Superior temporal gyrus (tissue), 1 donor: ENCODE measurements at regions not wholly inside any gene's neighbourhood (a gene's known extent, or its start where the extent isn't known, plus 50 kb on each side); places are given as distances from the start of the nearest gene placed in this dataset.
A peak's percentile ranks its signal among the peaks of the same experiment; 100 is the strongest.

Experiments
- DNase-seq: peaks from one replicate; pipeline ENCODE4 v3.0.0-alpha.2; 2016; ENCODE audit errors: extremely low spot score

DNA sequence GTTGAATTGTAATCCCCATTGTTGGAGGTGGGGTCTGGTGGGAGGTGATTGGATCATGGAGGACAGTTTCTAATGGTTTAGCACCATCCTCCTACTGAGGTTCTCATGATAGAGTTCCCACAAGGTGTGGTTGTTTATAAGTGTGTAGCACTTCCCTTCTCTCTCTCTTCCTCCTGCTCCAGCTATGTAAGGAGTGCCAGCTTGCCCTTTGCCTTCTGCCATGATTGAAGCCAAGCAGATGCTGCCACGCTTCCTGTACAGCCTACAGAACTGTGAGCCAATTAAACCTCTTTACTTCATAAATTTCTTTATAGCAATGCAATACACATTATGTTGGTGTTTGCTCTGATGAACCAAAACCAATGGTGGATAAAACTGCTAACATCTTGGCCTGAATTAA is 238.2 kb downstream of the EFNB2 start:
- no peak for DNase-seq

DNA sequence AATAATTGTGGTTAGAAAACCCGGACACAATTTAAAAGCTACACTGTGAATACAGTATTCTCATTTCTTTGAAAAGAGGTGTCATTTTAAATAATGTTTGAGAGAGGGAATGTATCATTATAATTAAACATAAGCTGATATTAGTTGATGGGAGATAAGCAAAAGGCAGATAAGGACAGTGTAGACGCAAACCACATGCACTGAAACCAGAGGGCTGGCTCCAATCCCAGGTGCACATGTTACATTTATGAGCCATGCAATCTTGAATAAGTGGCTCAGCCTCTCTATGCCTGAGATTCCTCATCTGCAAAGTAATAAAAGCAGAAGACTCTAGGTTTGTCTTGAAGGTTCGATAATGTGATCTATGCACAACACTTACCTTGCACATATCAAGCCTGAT is 238.7 kb downstream of the EFNB2 start:
- no peak for DNase-seq

DNA sequence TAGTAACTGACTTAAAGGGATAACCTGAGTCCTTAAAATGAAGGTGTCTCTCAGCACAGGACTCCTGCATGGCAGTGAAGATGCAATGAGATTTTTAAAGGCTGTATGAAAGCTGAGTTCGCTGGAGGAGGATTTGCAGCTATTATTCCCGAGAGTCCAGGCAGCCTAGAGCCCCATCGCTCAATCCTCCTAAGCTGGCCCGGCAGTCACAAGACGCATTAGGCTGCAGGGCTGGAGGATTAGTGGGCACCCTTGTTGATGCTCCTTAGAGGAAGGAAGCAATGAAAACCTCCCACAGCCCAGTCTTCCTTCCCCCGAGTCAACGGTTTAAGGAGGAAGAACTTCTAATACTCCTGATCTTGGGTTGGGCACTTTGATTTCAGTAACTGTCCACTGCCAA is 239.5 kb downstream of the EFNB2 start:
- no peak for DNase-seq

DNA sequence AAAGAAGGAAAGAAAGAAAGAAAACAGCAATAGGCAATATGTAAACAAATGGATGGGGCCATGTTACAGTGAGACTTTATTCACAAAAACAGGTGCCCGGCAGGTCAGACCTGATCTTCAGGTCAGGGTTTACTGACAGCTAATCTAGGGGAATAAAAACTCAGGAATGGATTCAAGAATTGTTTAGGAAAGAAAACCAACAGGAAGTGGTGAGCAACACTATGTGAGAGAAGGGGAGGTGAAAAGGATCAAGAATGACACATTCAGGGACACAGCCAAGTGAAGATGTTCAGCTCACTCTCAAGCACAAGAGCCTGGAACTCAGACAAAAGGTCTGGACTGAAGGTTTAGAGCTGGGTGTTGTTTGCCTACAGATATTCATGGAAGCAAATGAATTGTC is 244.5 kb downstream of the EFNB2 start:
- no peak for DNase-seq

DNA sequence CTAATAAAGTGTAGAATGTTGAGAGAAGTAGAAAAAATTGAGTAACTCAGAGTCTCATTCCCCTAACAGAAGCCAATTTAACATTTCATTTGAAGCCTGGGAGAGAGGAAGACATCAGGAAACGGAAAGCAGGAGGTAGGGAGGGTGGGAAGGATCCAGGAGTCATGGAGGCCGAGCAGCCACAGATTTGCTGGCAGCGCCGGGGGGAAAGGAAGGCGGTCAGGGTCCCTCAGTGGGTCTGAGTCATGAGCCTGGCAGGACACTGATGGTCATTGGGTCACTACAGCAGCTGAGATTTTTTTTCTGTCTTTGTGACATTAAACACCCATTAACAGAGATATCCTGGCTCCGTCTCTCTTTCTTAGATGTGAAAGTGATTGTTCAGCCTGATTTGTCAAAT is 248.1 kb downstream of the EFNB2 start:
- no peak for DNase-seq

DNA sequence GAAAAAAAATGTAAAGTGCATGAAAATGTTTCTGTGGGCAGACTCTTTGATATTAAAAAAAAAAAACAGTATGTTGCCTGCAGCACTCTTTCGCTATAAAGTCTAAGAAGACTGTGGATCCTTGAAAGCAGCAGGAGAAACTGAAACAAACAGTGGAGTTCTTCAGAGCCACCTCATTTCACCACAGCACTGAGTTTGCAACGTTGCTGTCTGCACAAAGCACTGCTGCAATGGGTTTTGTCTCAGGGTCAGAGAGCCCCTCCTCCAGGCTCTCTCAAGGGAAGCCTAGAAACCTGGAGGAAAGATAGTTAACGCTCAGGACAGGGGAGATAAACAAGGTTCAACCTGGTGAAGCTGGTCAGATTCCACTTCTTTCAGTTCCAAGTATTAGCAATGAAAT is 248.7 kb downstream of the EFNB2 start:
- DNase-seq: no peak

DNA sequence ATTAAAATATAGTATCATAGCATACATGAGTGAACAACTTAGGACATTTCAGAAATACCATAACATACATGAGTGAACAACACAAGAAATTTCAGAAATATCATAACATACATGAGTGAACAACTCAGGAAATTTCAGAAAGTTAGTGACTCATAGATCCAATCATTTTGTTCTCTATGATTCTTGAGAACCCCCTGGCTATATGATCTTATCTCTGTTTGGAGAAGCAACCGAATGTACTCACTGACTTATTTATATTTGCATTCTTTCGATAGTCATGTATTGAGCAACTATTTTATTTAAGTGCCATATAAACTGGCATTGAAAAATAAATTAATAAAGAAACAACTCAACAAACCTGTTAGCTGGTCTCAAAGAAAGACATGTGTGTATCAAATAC is 251.1 kb downstream of the EFNB2 start:
- no peak for DNase-seq

DNA sequence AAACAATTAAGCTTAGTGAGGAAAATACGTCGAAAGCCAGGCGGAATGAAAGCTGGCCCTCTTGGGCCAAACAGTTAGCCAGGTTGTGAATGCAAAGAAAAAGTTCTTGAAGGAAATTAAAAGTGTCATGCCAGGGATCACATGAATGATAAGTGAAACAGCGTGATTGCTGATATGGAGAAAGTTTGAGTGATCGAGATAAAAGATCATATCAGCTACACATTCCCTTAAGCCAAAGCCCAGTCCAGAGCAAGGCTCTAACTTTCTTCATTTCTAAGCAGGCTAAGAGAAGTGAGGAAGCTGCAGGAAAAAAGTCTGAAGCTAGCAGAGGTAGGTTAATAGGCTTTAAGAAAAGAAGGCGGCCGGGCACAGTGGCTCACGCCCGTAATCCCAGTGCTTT is 254.0 kb downstream of the EFNB2 start:
- DNase-seq: no peak

DNA sequence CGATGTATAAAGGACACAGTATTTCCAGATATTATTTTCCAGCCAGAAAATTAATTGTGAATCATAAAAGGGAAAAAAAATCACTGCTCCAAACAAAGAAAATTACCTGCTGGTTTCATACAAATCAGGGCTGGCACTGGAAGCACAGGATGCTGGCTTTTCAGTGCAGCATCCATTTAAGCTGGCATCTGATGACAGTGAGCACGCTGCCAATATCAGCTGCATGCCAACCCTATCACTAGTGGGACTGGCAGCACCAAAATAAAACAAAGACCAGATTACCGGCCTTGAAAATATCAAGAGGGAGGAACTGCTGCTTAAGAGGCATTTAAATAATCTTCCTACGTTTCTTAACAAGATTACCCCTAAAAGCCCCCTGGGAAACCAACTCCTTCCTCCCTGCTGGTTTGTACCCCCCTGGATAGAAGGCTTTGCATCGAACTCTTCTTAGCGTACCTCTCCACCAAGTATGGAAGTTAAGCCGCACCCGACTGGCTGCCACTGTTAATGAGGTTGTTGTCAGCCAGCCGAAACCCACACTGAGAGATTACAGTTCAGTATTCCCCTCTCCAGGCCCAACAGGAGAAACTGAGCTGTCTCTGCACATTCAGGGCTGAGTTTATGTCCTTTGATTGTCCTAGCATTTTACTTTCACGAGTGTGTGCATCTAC is 257.8 kb downstream of the EFNB2 start:
- DNase-seq: peak; percentile 31

DNA sequence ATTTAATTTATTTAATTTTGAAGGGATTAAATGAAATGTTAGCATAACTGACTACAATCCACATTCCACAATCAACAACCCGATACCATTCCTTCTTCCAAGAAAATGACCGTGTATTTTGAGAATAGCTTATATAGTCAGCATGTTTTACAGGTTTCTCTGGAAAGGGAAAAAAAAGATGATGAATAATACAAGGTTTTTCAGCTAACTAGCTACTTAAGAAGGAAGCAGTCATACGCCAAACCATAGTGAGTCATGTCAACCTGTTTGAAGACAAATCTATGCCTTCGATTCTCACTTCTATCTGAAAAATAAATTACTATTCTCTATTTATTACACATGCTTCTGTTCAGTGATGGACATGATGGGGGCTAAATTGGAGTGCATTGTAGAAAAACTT is 258.6 kb downstream of the EFNB2 start:
- no peak for DNase-seq

DNA sequence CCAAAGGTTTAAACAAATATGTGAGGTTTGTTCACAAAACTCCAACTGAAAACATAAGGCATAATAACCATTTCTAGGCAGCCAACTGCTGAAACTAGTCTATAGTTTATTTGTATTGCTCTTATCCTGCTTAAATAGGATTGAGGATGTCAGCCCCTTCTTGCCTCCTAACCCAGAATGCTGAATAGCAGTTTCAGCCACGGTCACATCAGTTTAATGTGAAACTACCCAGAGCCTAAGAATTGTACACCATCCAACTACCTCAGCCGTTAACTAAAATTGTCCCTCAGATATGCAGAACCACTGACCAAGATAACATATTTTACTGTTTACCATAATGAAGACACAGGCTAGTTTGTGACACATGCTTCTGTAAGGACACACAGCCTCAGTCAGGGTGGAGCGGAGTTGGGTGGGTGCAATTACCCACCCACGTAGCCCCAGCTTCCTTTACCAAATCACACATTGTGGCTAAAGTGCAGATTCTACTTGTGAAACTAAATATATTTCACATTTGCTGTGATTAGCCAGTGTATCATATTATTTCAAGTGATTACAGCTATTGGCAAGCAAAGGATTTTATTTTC is 259.9 kb downstream of the EFNB2 start:
- DNase-seq: no peak

DNA sequence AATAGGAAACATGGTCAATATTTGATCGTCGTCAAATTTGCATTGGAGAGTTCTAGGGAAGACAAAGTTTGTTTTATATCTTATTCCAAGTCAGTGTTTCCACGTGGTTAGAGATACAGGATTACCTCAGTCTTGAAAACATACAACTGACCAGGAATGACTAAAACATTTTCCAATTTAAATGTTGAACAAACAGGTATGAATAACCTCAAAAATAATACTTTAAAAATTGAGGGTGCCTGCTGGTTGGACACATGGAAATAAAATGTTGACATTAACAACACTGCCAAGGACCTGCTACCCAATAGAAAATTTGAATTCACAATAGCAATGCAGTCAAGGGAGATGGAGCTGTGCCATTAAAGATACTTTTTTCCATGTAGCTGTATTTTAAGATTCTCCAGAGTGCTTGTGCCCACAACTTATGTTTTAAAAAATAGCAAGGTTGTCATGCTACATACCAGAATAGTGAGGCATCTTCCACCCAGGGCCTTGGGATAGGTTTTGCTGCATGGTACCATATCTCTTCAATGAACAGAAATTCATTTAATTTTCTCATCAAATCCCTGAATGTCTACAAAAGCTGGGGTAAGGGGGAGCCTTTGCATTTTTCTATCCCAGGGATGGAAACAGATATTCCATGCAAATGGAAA is 260.8 kb downstream of the EFNB2 start:
- DNase-seq: no peak

DNA sequence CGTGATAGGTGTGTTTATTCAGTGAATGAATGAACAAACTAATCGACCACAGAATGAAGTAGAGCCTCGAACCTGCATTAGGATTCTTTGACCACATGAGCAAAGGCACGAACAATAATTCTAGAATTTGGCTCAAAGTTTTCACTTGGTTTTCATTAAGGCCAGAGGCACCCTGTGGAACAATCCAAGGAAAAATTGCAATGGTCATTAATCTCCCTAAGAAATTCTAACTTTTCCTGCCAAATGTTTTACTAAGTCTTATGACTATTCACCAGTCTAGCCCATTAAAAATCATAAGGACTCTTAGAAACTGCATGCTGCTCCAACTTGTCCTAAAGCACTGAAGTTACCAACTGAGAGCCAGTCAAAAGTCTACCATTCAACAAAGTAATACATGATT is 271.7 kb downstream of the EFNB2 start:
- no peak for DNase-seq

DNA sequence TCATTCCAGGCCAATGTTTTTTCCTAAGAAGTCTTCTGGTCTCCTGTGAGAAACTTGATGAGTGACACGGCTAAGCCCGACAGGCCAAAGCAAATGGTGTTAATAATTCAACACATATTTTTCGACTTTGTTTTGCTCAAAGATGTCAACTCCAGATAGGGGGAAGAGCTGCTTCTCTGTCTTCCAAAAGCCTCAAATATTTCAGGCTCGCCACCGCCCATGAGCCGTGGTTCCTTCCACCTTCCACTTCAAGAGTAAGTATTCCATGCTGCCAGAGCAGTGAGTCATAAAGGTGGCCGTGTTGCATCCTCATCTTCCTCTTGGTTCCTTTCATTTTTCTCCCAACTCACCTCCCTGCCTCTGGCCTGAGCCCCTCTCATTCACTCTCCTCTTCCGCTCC is 272.6 kb downstream of the EFNB2 start:
- no peak for DNase-seq

DNA sequence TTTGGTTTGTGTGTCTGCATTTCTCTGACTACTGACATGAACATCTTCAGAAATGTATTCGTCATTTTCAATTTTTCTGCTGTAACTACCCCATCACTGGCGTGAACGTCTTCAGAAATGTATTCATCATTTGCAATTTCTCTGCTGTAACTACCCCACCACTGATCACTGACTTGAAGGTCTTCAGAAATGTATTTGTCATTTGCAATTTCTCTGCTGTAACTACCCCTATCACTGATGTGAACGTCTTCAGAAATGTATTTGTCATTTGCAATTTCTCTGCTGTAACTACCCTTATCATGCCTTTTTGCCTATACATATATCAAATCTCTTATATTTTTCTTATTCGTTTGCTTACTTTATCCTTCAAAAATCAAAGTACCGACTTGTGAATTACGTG is 274.0 kb downstream of the EFNB2 start:
- DNase-seq: no peak

DNA sequence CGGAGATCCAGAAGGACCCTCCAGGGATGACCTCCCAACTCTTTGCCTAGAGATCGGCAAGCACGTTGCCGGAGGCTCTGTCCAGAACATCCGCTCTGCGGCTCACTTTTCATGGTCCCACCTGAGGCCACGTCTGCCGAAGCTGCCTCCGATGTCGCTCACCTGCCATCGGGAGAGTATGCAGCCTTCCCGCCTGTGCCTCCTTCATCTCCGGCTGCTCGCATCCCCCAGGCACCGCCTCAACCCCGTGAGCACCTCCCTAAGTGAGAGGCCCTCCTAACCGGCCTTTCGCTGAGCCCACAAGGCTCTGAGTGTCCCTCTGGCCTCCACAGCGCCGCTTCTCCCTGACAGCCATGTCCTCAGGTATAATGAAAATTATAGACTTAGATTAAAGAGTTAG is 275.1 kb downstream of the EFNB2 start:
- no peak for DNase-seq

DNA sequence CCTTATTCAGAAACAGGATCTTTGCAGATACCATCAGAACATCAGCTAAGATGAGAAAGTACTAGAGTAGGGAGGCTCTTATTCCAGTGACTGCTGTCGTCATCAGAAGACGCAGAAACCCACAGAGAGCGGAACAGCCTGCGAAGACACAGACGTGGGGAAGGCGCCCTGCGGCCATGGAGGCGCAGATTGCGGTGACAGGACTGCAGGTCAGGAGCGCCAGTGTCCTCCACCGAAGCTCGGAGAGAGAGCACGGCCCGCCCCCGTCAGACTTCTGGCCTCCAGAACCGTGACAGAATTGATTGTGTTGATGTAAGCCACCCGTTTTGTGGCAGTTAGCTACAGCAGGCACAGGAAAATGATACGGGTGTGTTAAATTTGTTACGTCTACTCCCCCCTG is 275.5 kb downstream of the EFNB2 start:
- no peak for DNase-seq

DNA sequence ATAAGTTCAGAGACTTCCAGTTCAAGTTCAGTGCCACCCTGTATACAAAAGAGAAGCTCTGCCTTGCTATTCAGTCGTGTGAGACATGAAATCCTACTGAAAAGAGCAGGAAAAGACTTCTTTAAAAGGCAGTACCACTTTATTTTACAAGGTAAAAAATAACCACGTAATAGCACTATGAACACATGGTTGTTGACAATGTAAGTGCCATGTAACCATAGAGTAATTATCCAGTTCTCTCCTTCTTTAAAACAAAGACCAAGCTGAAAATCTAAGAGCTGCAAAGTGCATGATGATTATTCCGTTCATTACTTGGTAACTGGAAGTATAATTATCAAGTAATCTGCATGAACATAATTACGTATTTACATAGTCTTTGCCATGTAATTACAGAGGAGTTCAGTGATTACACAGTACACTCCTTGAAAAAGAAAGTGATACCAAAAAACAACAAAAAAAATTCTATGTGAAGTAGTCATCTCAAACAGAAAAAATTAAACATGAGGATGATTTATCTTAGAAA is 288.7 kb downstream of the EFNB2 start:
- no peak for DNase-seq

DNA sequence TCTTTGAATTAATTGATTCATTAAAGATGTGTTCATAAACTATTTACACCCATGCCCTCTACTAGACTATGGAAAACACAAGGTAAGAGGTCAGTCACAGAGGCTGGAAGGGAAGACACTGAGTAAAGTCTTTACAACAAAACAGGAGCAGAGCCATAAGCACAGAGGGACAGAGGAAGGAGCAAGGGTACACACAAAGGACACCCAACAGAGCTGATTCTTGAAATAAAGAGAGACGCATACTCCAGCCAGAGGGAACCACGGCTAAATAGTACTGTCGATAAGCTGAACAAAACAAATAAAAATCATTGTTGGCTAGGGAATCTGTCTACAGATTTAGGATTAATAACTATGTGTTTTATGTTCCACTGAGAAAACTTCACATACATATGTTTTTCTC is 289.2 kb downstream of the EFNB2 start:
- DNase-seq: no peak

DNA sequence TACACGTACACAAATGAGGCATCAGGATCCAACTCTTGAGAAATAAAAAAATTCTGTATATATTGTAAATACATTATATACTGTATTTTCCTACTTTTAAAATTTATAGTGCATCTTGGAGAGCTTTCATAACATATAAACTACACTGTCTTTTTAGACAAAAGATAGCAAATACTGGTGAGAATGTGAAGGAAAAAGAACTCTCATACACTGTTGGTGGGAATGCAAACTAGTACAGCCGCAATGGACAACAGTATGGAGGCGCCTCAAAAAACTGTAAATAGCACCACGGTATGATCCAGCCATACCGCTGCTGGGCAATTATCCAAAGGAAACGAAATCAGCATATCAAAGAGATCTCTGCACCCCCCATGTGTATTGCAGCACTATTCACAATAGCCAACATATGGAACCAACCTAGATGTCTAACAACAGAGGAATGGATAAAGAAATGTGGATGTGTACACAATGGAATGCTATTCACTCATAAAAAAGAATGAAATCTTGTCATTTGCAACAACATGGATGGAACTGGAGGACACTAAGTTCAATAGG is 292.4 kb downstream of the EFNB2 start:
- no peak for DNase-seq

DNA sequence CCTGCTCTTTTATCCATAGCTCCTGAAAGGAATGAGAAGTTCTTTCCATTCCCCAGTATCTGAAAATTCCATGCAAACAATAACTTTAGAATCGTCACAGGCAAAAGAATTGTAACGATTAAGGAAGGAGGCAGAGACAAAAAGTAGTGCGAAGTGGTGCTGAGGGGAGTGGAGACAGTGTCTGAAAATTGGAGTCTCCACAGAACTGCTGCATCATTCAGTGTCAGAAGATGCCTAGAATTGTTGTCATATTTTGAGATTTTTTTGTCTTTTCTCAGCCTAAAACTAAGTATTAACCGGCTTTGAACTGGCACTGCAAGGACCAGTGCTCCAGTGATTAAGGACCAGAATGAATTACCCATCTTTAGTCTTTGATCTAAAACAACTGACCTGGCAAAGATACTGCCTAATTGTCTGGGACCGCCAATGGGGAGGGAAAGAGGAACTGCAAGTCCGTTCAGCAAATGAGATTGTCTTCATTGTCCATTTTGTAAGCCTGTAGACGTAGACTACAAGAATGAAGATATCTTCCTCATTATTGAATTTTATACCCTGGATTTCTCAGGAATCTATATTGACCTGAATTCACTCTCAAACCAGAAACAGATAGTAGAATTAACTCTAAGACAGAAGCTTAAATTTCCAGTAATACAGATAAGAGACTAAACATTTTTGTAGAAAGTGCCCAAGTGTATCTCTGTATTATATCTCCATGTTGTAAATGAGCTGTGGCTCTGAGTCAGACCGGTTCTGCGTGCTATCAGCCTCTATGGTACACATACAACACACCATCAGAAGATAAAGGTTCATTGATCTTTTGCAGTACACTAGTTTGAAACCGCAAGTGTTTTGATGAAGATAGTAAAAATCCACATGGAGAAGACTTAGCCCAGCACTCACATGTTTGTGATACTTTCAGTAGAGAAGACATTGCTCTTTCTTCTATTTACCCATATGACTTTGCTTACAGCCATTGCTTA is 293.2 kb downstream of the EFNB2 start:
- no peak for DNase-seq

DNA sequence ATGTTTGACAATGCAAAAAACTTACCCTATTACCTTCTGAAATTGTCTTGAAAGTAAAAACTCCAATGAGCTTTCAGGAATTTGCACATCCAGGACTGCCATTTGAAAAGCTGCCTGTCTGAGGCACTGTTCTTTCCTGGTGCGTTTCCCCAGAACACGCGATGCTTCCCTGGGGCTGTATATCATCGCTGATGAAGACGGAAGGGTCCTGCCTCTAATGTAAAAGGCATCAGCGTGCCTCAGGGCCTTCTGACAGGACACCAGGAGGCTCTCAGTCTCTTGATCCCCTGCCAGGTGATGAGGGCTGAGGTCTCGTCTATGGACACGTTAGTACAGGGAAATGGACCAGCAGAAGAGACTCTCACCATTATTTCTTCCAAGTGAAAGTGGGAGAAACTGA is 296.8 kb downstream of the EFNB2 start:
- DNase-seq: no peak
